PC-9 (cell line): ENCODE measurements at regions not wholly inside any gene's neighbourhood (a gene's known extent, or its start where the extent isn't known, plus 50 kb on each side); places are given as distances from the start of the nearest gene placed in this dataset.

Experiments used
- BruUV-seq: library from RNA; stranded (reverse); fragments of 400-500 nt; replicated peaks from 2 replicates; lab custom pipeline; 2021; lab: Mats Ljungman, UMichigan
- CTCF ChIA-PET: fragments of 300-600 bp; sonication (Branson Sonifier 250); formaldehyde crosslinking; loops from one replicate; lab custom pipeline; 2022; ENCODE audit warnings: antibody characterized with exemption; lab: Charles Lee
- POLR2A ChIA-PET: fragments of 300-600 bp; sonication (Branson Sonifier 250); formaldehyde crosslinking; loops from one replicate; lab custom pipeline; 2022; ENCODE audit warnings: antibody characterized with exemption; ENCODE audit not compliant: unreplicated experiment; lab: Charles Lee
- DNase-seq, 2 experiments: peaks; one replicate each; pipeline versions ENCODE4 v3.0.0 to v3.0.0-alpha.2; 2015 to 2022; ENCODE audit warnings: mixed read lengths in 1 of 2
- H2AFZ ChIP-seq: fragments of 200-600 bp; sonication (generic); 2 replicates; pipeline ENCODE4 v1.8.1; 2017; ENCODE audit warnings: antibody characterized with exemption
- H3F3A ChIP-seq: fragments of 200-600 bp; sonication (generic); 2 replicates; pipeline ENCODE4 v1.8.1; 2017; ENCODE audit warnings: antibody characterized with exemption, mild to moderate bottlenecking, low read depth; ENCODE audit not compliant: insufficient read depth
- H3K27ac ChIP-seq: fragments of 200-600 bp; sonication (generic); 2 replicates; pipeline ENCODE4 v1.6.1; 2016; ENCODE audit warnings: mixed run types
- H3K27me3 ChIP-seq: fragments of 200-600 bp; sonication (generic); 2 replicates; pipeline ENCODE4 v1.6.1; 2016; ENCODE audit warnings: low read depth, mixed run types; ENCODE audit not compliant: insufficient read depth
- H3K36me3 ChIP-seq: fragments of 200-600 bp; sonication (generic); 2 replicates; pipeline ENCODE4 v1.6.1; 2016; ENCODE audit warnings: low read depth, mixed run types
- H3K4me1 ChIP-seq: fragments of 200-600 bp; sonication (generic); replicated peaks from 2 replicates; pipeline ENCODE4 v1.6.1; 2016; ENCODE audit warnings: mixed run types; ENCODE audit not compliant: insufficient read depth
- H3K4me2 ChIP-seq: fragments of 200-600 bp; sonication (generic); 2 replicates; pipeline ENCODE4 v1.6.1; 2017; ENCODE audit warnings: mixed run types
- H3K4me3 ChIP-seq: fragments of 200-600 bp; sonication (generic); 2 replicates; pipeline ENCODE4 v1.6.1; 2016; ENCODE audit warnings: mixed run types
- H3K79me2 ChIP-seq: fragments of 200-600 bp; sonication (generic); 2 replicates; pipeline ENCODE4 v1.6.1; 2017; ENCODE audit warnings: low read depth, mixed run types
- H3K9me2 ChIP-seq: fragments of 200-600 bp; sonication (generic); 2 replicates; pipeline ENCODE4 v1.8.1; 2017; ENCODE audit warnings: mild to moderate bottlenecking; ENCODE audit not compliant: insufficient read depth
- H3K9me3 ChIP-seq: fragments of 200-600 bp; sonication (generic); 2 replicates; pipeline ENCODE4 v1.8.1; 2016; ENCODE audit warnings: low read depth; ENCODE audit not compliant: insufficient read depth
- H4K20me1 ChIP-seq: fragments of 200-600 bp; sonication (generic); 2 replicates; pipeline ENCODE4 v1.8.1; 2017; ENCODE audit not compliant: insufficient read depth
- CTCF ChIP-seq: fragments of 200-600 bp; sonication (generic); conservative IDR thresholded peaks from 2 replicates; pipeline ENCODE4 v1.6.1; 2017; ENCODE audit warnings: mixed run types, antibody characterized with exemption, mild to moderate bottlenecking, moderate library complexity
- EZH2 ChIP-seq: fragments of 200-600 bp; sonication (generic); IDR thresholded peaks from 2 replicates; pipeline ENCODE4 v1.8.0; 2017; ENCODE audit warnings: antibody characterized with exemption, low read depth
- intact Hi-C: fragments of 100-400 bp; cut with micrococcal nuclease; formaldehyde crosslinking; loops from one replicate; pipeline ENCODE4 v1.10.0; 2022; ENCODE audit not compliant: unreplicated experiment

GRCh38 chr3:106078635-106079034, 209.8 kb upstream of the CBLB start:
- DNase-seq, result no peak
- TF ChIP-seq EZH2, result no peak
- no peak for TF ChIP-seq CTCF
- BruUV-seq, result no TSS peak
- Histone ChIP-seq H3K36me3 (no peaks in the 10 kb centered on the region), H2AFZ (no peak overlapping the region), H3K27ac (no peak overlapping the region), H4K20me1 (no peaks in the 10 kb centered on the region), H3K4me2 (no peak overlapping the region), H3K4me3 (no peak overlapping the region), H3F3A (no peaks in the 10 kb centered on the region; the same call in 1 of the 2 replicates), H3K4me1 (no peaks in the 10 kb centered on the region), H3K9me3 (no peaks in the 10 kb centered on the region), H3K27me3 (no peaks in the 10 kb centered on the region), H3K79me2 (no peaks in the 10 kb centered on the region), H3K9me2 (no peaks in the 10 kb centered on the region)
- ChIA-PET POLR2A (no interaction called here), CTCF (no interaction called here)
- intact Hi-C loops, result no loop called here

- H3F3A ChIP-seq, result no peaks in the 10 kb centered on the region; the same call in 1 of the 2 replicates
- ChIA-PET POLR2A (no interaction called here), CTCF (no interaction called here)
- H3K4me2 ChIP-seq, result no peak overlapping the region
- DNase-seq, result no peak
- H3K36me3 ChIP-seq, result no peaks in the 10 kb centered on the region
- no peaks in the 10 kb centered on the region for H3K27me3 ChIP-seq
- H3K79me2 ChIP-seq, result no peaks in the 10 kb centered on the region
- TF ChIP-seq CTCF (no peak), EZH2 (no peak)
- intact Hi-C loops, result no loop called here
- H3K9me2 ChIP-seq, result no peaks in the 10 kb centered on the region
- H3K9me3 ChIP-seq, result no peaks in the 10 kb centered on the region
- H3K4me3 ChIP-seq, result no peak overlapping the region
- no TSS peak for BruUV-seq
- no peaks in the 10 kb centered on the region for H3K4me1 ChIP-seq
- no peak overlapping the region for H2AFZ ChIP-seq
- H3K27ac ChIP-seq, result no peak overlapping the region
- H4K20me1 ChIP-seq, result no peaks in the 10 kb centered on the region
Observed at GRCh38 chr3:106082616-106083015, 213.8 kb upstream of the CBLB start.

GRCh38 chr3:106083207-106083606, 214.4 kb upstream of the CBLB start:
- no peak for DNase-seq
- H3K79me2 ChIP-seq, result no peaks in the 10 kb centered on the region
- no peaks in the 10 kb centered on the region for H3K4me1 ChIP-seq
- no peaks in the 10 kb centered on the region for H3K9me3 ChIP-seq
- no peak overlapping the region for H3K27ac ChIP-seq
- H3K4me3 ChIP-seq, result no peak overlapping the region
- peak overlapping the region; percentile 5; the same call in 1 of the 2 replicates for H2AFZ ChIP-seq
- TF ChIP-seq EZH2, result no peak
- no peak for TF ChIP-seq CTCF
- H4K20me1 ChIP-seq, result no peaks in the 10 kb centered on the region
- no peaks in the 10 kb centered on the region for H3K27me3 ChIP-seq
- no peaks in the 10 kb centered on the region for H3F3A ChIP-seq
- no peaks in the 10 kb centered on the region for H3K9me2 ChIP-seq
- BruUV-seq, result no TSS peak
- POLR2A ChIA-PET, result no interaction called here
- H3K4me2 ChIP-seq, result no peak overlapping the region
- intact Hi-C loops, result no loop called here
- no peaks in the 10 kb centered on the region for H3K36me3 ChIP-seq
- CTCF ChIA-PET, result no interaction called here
